ENCODE measurements at regions not wholly inside any gene's neighbourhood (a gene's known extent, or its start where the extent isn't known, plus 50 kb on each side); places are given as distances from the start of the nearest gene placed in this dataset.

- no peaks in the 10 kb centered on the region for H3K27me3 ChIP-seq (ENCODE audit: control insufficient read depth, insufficient read depth, low read length, poor library complexity, severe bottlenecking)
- H3K4me3 ChIP-seq (ENCODE audit: insufficient read depth, low read depth, low read length): no peak overlapping the region
- H3K4me1 ChIP-seq (ENCODE audit: control insufficient read depth, insufficient read depth, low read length): no peaks in the 10 kb centered on the region
- no peak overlapping the region for H3K27ac ChIP-seq (ENCODE audit: insufficient read depth, low read depth, low read length, poor library complexity, severe bottlenecking)
- H3K36me3 ChIP-seq (ENCODE audit: control insufficient read depth, insufficient read depth, low read length): no peaks in the 10 kb centered on the region
- no peaks in the 10 kb centered on the region for H3K9me3 ChIP-seq (ENCODE audit: control insufficient read depth, low read length)
- 78 to 81% methylated on average over 5 of the region's 5 CpGs for WGBS, 2 experiments
These were observed 969.7 kb downstream of the DSC3 start for GRCh38 chr18:30072609-30073385.

GRCh38 chr18:30066288-30066687 is 976.3 kb downstream of the DSC3 start:
- Histone ChIP-seq H3K27ac (ENCODE audit: insufficient read depth, low read depth, low read length, poor library complexity, severe bottlenecking) (no peak overlapping the region), H3K4me3 (ENCODE audit: insufficient read depth, low read depth, low read length) (no peak overlapping the region), H3K27me3 (ENCODE audit: control insufficient read depth, insufficient read depth, low read length, poor library complexity, severe bottlenecking) (no peaks in the 10 kb centered on the region), H3K4me1 (ENCODE audit: control insufficient read depth, insufficient read depth, low read length) (no peaks in the 10 kb centered on the region), H3K36me3 (ENCODE audit: control insufficient read depth, insufficient read depth, low read length) (no peaks in the 10 kb centered on the region), H3K9me3 (ENCODE audit: control insufficient read depth, low read length) (no peaks in the 10 kb centered on the region)
- WGBS, 2 experiments: 78 to 83% methylated on average over 1 to 3 of the region's 3 CpGs

GRCh38 chr18:30057398-30057797 is 985.1 kb downstream of the DSC3 start:
- no peaks in the 10 kb centered on the region for H3K36me3 ChIP-seq (ENCODE audit: control insufficient read depth, insufficient read depth, low read length)
- no peaks in the 10 kb centered on the region for H3K27me3 ChIP-seq (ENCODE audit: control insufficient read depth, insufficient read depth, low read length, poor library complexity, severe bottlenecking)
- H3K4me1 ChIP-seq (ENCODE audit: control insufficient read depth, insufficient read depth, low read length): no peaks in the 10 kb centered on the region
- H3K4me3 ChIP-seq (ENCODE audit: insufficient read depth, low read depth, low read length): no peak overlapping the region
- no peaks in the 10 kb centered on the region for H3K9me3 ChIP-seq (ENCODE audit: control insufficient read depth, low read length)
- no peak overlapping the region for H3K27ac ChIP-seq (ENCODE audit: insufficient read depth, low read depth, low read length, poor library complexity, severe bottlenecking)

GRCh38 chr18:30056528-30056927 is 986.0 kb downstream of the DSC3 start:
- Histone ChIP-seq H3K9me3 (ENCODE audit: control insufficient read depth, low read length) (no peaks in the 10 kb centered on the region), H3K4me1 (ENCODE audit: control insufficient read depth, insufficient read depth, low read length) (no peaks in the 10 kb centered on the region)
- 97 to 100% methylated on average over 2 of the region's 2 CpGs for whole genome bisulfite sequencing, 2 experiments

GRCh38 chr18:30044496-30044895 is 998.0 kb downstream of the DSC3 start:
- WGBS, 2 experiments: 74 to 76% methylated on average over 5 of the region's 5 CpGs
- Histone ChIP-seq H3K9me3 (ENCODE audit: control insufficient read depth, low read length) (no peaks in the 10 kb centered on the region), H3K27me3 (ENCODE audit: control insufficient read depth, insufficient read depth, low read length, poor library complexity, severe bottlenecking) (no peaks in the 10 kb centered on the region), H3K36me3 (ENCODE audit: control insufficient read depth, insufficient read depth, low read length) (no peaks in the 10 kb centered on the region), H3K4me3 (ENCODE audit: insufficient read depth, low read depth, low read length) (no peak overlapping the region), H3K4me1 (ENCODE audit: control insufficient read depth, insufficient read depth, low read length) (no peaks in the 10 kb centered on the region), H3K27ac (ENCODE audit: insufficient read depth, low read depth, low read length, poor library complexity, severe bottlenecking) (no peak overlapping the region)

More at GRCh38 chr18:30056528-30056927, 986.0 kb downstream of the DSC3 start:
- Histone ChIP-seq H3K27me3 (ENCODE audit: control insufficient read depth, insufficient read depth, low read length, poor library complexity, severe bottlenecking) (no peaks in the 10 kb centered on the region), H3K27ac (ENCODE audit: insufficient read depth, low read depth, low read length, poor library complexity, severe bottlenecking) (no peak overlapping the region), H3K36me3 (ENCODE audit: control insufficient read depth, insufficient read depth, low read length) (no peaks in the 10 kb centered on the region), H3K4me3 (ENCODE audit: insufficient read depth, low read depth, low read length) (no peak overlapping the region)

- Histone ChIP-seq H3K27ac (ENCODE audit: insufficient read depth, low read depth, low read length, poor library complexity, severe bottlenecking) (no peak overlapping the region), H3K36me3 (ENCODE audit: control insufficient read depth, insufficient read depth, low read length) (no peaks in the 10 kb centered on the region), H3K4me1 (ENCODE audit: control insufficient read depth, insufficient read depth, low read length) (no peaks in the 10 kb centered on the region), H3K27me3 (ENCODE audit: control insufficient read depth, insufficient read depth, low read length, poor library complexity, severe bottlenecking) (no peaks in the 10 kb centered on the region), H3K9me3 (ENCODE audit: control insufficient read depth, low read length) (no peaks in the 10 kb centered on the region), H3K4me3 (ENCODE audit: insufficient read depth, low read depth, low read length) (no peak overlapping the region)
These were observed 1003.3 kb downstream of the DSC3 start for GRCh38 chr18:30039201-30039600.

- Histone ChIP-seq H3K9me3 (ENCODE audit: control insufficient read depth, low read length) (no peaks in the 10 kb centered on the region), H3K4me3 (ENCODE audit: insufficient read depth, low read depth, low read length) (no peak overlapping the region), H3K27me3 (ENCODE audit: control insufficient read depth, insufficient read depth, low read length, poor library complexity, severe bottlenecking) (no peaks in the 10 kb centered on the region), H3K4me1 (ENCODE audit: control insufficient read depth, insufficient read depth, low read length) (no peaks in the 10 kb centered on the region), H3K36me3 (ENCODE audit: control insufficient read depth, insufficient read depth, low read length) (no peaks in the 10 kb centered on the region), H3K27ac (ENCODE audit: insufficient read depth, low read depth, low read length, poor library complexity, severe bottlenecking) (no peak overlapping the region)
- 96% methylated on average over 3 of the region's 3 CpGs for WGBS, 2 experiments
These were observed 1007.7 kb downstream of the DSC3 start for GRCh38 chr18:30034818-30035217.

- Histone ChIP-seq H3K9me3 (ENCODE audit: control insufficient read depth, low read length) (no peaks in the 10 kb centered on the region), H3K4me1 (ENCODE audit: control insufficient read depth, insufficient read depth, low read length) (no peaks in the 10 kb centered on the region), H3K4me3 (ENCODE audit: insufficient read depth, low read depth, low read length) (no peak overlapping the region), H3K36me3 (ENCODE audit: control insufficient read depth, insufficient read depth, low read length) (no peaks in the 10 kb centered on the region), H3K27ac (ENCODE audit: insufficient read depth, low read depth, low read length, poor library complexity, severe bottlenecking) (no peak overlapping the region), H3K27me3 (ENCODE audit: control insufficient read depth, insufficient read depth, low read length, poor library complexity, severe bottlenecking) (no peaks in the 10 kb centered on the region)
- WGBS, 2 experiments: 93 to 100% methylated on average over 2 of the region's 2 CpGs
These were observed 1026.4 kb downstream of the DSC3 start for GRCh38 chr18:30016179-30016578.

GRCh38 chr18:30004965-30005364 is 1037.6 kb downstream of the DSC3 start:
- Histone ChIP-seq H3K36me3 (ENCODE audit: control insufficient read depth, insufficient read depth, low read length) (no peaks in the 10 kb centered on the region), H3K4me1 (ENCODE audit: control insufficient read depth, insufficient read depth, low read length) (no peaks in the 10 kb centered on the region), H3K9me3 (ENCODE audit: control insufficient read depth, low read length) (no peaks in the 10 kb centered on the region), H3K4me3 (ENCODE audit: insufficient read depth, low read depth, low read length) (no peak overlapping the region), H3K27ac (ENCODE audit: insufficient read depth, low read depth, low read length, poor library complexity, severe bottlenecking) (no peak overlapping the region), H3K27me3 (ENCODE audit: control insufficient read depth, insufficient read depth, low read length, poor library complexity, severe bottlenecking) (no peaks in the 10 kb centered on the region)
- 89 to 100% methylated on average over 1 of the region's 1 CpG for WGBS, 2 experiments

GRCh38 chr18:29982218-29982617 is 1060.3 kb downstream of the DSC3 start:
- no peaks in the 10 kb centered on the region for H3K4me1 ChIP-seq (ENCODE audit: control insufficient read depth, insufficient read depth, low read length)
- no peak overlapping the region for H3K4me3 ChIP-seq (ENCODE audit: insufficient read depth, low read depth, low read length)
- H3K9me3 ChIP-seq (ENCODE audit: control insufficient read depth, low read length): no peaks in the 10 kb centered on the region
- no peak overlapping the region for H3K27ac ChIP-seq (ENCODE audit: insufficient read depth, low read depth, low read length, poor library complexity, severe bottlenecking)
- H3K27me3 ChIP-seq (ENCODE audit: control insufficient read depth, insufficient read depth, low read length, poor library complexity, severe bottlenecking): no peaks in the 10 kb centered on the region
- no CpG with 5 or more reads among the region's 1 CpG for WGBS, 2 experiments
- no peaks in the 10 kb centered on the region for H3K36me3 ChIP-seq (ENCODE audit: control insufficient read depth, insufficient read depth, low read length)
